H1 (cell line): ENCODE measurements at regions not wholly inside any gene's neighbourhood (a gene's known extent, or its start where the extent isn't known, plus 50 kb on each side); places are given as distances from the start of the nearest gene placed in this dataset.

ENCODE experiments used
- GABPA ChIP-seq: IDR thresholded peaks from 2 replicates; pipeline ENCODE4 v1.6.1; 2011; ENCODE audit warnings: mild to moderate bottlenecking, low read length, moderate library complexity, borderline replicate concordance; ENCODE audit not compliant: insufficient read depth
- RFX5 ChIP-seq: IDR thresholded peaks from 2 replicates; pipeline ENCODE4 v1.6.1; 2011; ENCODE audit warnings: low read depth, low read length, improper control_type of control experiment, borderline replicate concordance

DNA sequence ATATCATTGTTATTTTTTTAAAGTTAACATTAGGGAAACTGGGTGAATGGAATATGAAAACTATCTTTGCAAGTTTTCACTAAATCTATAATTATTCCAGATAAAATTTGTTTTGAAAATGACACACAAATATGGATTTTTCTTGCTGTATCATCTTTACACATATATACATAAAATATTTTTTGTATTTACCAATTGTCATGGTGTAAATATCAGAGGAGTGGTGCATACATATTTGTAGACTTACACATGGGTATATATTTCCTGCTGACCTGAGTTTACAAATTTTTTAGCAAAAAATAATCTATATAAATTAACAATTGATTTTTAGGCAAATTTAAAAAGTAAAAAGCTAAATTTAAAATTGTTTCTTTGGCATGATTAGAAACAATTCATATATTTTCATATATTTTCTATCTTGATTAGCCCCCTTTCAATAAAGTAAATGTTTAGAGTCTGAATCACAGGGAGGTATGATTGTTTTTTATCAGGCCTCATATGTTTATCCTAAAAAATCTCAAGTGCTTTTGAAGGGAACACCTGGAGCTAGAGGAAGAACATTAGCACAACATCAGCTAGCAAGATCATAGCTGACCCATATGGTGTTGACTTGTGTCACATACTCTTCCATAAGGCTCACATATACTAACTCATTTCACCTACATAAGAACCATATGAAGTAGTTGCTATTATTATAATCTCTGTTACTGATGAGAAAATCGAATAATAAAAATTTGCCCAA lies 671.8 kb upstream of the GJE1 start (continued):
- TF ChIP-seq GABPA (no peak), RFX5 (no peak)
